ENCODE measurements at regions not wholly inside any gene's neighbourhood (a gene's known extent, or its start where the extent isn't known, plus 50 kb on each side); places are given as distances from the start of the nearest gene placed in this dataset.
"Not testable (repeated sequence)": the region's sequence is repeated elsewhere in the genome, so short reads cannot be mapped to it uniquely, and the experiment has no call there.

DNA sequence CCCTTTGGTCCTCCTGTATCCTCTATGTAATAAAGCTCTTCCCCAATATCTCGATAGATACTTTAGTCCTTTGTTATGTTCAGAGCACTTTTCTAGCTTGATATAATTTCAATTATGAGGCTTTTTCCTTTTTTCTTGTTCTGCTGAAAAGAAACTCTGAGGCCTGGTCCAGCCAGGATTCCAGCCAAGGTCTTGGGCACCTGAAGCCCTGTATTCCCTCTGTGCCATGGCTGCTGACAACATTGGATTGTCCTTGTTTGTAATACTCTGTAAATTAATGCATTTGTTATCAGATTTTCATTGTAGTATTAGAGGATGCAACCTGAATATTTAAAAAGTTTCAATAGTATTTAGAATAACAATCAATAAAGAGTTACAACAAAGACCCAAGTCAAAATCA, 67.9 kb upstream of the ADAMTS5 start:
- Histone ChIP-seq H3K4me3 (no peak overlapping the region), H3K27ac (no peak overlapping the region)
- no peak for DNase-seq (ENCODE audit: low spot score)
- TF ChIP-seq, protein P1, sequence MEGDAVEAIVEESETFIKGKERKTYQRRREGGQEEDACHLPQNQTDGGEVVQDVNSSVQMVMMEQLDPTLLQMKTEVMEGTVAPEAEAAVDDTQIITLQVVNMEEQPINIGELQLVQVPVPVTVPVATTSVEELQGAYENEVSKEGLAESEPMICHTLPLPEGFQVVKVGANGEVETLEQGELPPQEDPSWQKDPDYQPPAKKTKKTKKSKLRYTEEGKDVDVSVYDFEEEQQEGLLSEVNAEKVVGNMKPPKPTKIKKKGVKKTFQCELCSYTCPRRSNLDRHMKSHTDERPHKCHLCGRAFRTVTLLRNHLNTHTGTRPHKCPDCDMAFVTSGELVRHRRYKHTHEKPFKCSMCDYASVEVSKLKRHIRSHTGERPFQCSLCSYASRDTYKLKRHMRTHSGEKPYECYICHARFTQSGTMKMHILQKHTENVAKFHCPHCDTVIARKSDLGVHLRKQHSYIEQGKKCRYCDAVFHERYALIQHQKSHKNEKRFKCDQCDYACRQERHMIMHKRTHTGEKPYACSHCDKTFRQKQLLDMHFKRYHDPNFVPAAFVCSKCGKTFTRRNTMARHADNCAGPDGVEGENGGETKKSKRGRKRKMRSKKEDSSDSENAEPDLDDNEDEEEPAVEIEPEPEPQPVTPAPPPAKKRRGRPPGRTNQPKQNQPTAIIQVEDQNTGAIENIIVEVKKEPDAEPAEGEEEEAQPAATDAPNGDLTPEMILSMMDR (IDR thresholded peaks at IDR 0.05): no peak

DNA sequence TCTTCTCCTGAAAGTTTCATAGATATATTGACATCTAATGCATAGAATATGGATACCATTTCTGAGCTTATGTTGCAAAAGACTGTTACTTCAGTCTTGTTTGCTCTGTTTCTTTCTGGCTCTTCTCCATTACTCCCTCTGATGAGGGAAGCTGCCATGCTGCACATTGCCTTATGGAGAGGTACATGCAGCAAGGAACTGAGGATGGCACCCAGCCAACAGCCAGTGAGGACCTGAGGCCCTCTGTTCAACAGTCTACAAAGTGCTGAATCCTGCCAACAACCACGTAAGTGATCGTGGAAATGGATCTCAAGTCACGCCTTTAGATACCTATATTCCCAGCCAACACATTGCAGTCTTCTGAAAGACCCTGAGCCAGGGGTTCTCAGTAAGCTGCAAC, 66.6 kb upstream of the ADAMTS5 start:
- Histone ChIP-seq H3K27ac (no peak overlapping the region), H3K4me3 (no peak overlapping the region)
- DNase-seq (ENCODE audit: low spot score): no peak
- TF ChIP-seq, protein P1 (IDR thresholded peaks at IDR 0.05): no peak

DNA sequence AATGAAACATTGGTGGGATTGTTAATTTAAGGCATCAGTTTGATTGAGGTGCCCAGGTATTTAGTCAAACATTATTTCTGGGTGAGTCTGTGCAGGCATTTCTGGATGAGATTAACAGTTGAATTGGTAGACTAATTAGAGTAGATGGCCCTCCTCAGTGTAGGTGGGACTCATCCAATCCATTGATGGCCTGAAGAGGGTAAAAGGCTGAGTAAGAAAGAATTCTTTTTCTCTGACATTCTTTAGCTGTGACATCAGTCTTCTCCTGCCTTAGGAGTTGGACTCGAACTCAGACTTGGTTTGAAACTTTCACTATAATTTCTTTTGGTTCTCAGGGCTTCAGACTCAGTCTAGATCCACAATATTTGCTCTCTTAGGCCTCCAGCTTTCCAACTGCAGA, 59.6 kb upstream of the ADAMTS5 start:
- TF ChIP-seq, protein P1 (IDR thresholded peaks at IDR 0.05): no peak
- Histone ChIP-seq H3K27ac (no peak overlapping the region), H3K4me3 (no peak overlapping the region)
- no peak for DNase-seq (ENCODE audit: low spot score)

DNA sequence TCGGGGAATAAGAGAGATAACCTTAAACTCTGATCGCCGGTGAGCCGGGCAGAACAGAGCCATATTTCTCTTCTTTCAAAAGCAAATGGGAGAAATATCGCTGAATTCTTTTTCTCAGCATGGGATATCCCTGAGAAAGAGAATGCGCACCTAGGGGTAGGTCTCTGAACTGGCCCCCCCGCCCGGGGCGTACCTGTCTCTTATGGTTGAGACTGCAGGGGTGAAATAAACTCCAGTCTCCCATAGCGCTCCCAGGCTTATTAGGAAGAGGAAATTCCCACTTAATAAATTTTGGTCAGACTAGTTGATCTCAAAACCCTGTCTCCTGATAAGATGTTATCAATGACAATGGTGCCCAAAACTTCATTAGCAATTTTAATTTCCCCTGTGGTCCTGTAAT, 58.8 kb upstream of the ADAMTS5 start:
- not testable (repeated sequence) for DNase-seq (ENCODE audit: low spot score); H3K27ac ChIP-seq; H3K4me3 ChIP-seq

DNA sequence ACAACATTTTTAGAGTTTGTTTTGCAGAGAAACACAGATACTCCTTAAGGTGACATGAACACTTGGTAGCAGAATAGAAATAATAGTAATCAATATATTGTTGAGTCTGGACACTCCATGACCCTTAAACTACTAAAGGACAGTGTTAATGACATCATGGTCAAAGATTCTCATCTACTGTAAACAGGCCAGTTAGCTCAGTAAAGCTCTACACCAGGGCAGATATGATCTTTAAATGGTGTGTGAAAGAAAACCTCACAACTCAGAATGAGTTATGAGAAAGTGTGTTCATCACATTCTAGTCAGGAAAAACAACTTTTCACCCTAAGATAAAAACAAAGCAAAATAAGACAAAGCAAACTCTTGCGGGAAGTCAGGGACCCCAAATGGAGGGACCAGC, 58.1 kb upstream of the ADAMTS5 start:
- Histone ChIP-seq H3K4me3 (no peak overlapping the region), H3K27ac (no peak overlapping the region)
- TF ChIP-seq, protein P1 (IDR thresholded peaks at IDR 0.05): no peak
- DNase-seq (ENCODE audit: low spot score): no peak

DNA sequence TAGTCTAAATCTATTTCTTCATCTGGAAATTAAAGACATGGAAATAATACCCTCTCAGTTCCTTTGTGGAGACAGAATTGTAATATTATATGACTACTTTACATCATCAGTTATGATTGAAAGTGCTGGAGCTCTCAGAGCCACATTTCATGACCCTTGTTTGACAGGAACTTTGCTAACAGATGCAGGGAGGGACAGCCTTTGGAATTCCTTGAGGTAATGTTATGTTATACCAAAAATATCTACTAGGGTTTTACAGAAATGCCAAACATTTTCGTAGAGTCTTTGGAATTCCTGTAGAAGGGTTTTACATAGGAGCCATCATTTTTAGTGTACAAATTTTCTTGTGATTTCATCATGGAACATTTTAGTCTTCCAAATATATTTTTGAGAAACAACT, 57.4 kb upstream of the ADAMTS5 start:
- Histone ChIP-seq H3K27ac (no peak overlapping the region), H3K4me3 (no peak overlapping the region)
- no peak for DNase-seq (ENCODE audit: low spot score)
- TF ChIP-seq, protein P1 (IDR thresholded peaks at IDR 0.05): no peak

DNA sequence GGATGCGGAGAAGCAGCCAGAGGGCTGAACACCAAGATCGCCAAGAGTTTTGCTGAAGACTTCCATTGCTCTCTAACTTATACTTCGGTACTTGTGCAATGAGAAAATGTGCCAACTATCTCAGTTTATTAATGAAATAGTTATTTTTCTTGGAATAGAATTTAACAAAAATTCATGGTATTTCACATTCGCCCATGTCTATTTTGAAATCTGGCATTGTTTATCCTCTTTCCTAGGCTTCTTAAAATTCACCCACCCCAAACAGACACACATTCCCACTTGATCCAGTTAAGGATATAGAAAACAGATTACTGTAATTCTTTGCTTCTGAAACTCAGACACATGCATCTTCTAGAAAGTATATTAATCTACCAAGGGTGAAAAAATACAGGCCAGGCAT, 56.3 kb upstream of the ADAMTS5 start:
- DNase-seq (ENCODE audit: low spot score): no peak
- H3K4me3 ChIP-seq: no peak overlapping the region
- no peak overlapping the region for H3K27ac ChIP-seq
- TF ChIP-seq, protein P1 (IDR thresholded peaks at IDR 0.05): no peak

DNA sequence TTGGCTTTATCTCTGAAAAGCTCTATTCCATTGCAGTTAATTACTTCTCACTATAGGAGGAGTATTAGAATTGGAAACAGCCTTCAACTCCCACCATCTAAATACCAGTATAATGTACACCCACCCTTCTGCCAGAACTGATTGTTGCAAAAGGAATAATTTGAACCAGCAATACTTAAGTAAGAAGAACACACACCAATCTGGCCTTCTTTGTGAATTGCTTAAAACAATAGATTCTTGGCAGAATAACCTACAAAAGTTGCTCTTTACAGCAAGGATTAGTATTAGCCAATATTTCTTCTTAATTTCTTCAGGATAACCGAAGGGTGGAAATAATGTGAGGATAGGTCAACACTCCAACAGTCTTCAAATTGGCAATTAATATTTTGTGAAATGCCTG, 54.9 kb upstream of the ADAMTS5 start:
- no peak overlapping the region for H3K4me3 ChIP-seq
- H3K27ac ChIP-seq: no peak overlapping the region
- DNase-seq (ENCODE audit: low spot score): no peak
- TF ChIP-seq, protein P1 (IDR thresholded peaks at IDR 0.05): no peak

All from coronary artery (tissue), 2 donors.